Skin of body (tissue), 1 donor: ENCODE measurements at regions not wholly inside any gene's neighbourhood (a gene's known extent, or its start where the extent isn't known, plus 50 kb on each side); places are given as distances from the start of the nearest gene placed in this dataset.
"Not testable (repeated sequence)": the region's sequence is repeated elsewhere in the genome, so short reads cannot be mapped to it uniquely, and the experiment has no call there.

Experiments used
- DNase-seq: peaks from one replicate; lab custom pipeline; 2025; lab: John Stamatoyannopoulos, UW

- no peak for DNase-seq
These were observed 131.9 kb upstream of the FNDC3A start for GRCh38 chr13:48843630-48844380.

- no peak for DNase-seq
These were observed 131.0 kb upstream of the FNDC3A start for GRCh38 chr13:48844676-48845075.

DNA sequence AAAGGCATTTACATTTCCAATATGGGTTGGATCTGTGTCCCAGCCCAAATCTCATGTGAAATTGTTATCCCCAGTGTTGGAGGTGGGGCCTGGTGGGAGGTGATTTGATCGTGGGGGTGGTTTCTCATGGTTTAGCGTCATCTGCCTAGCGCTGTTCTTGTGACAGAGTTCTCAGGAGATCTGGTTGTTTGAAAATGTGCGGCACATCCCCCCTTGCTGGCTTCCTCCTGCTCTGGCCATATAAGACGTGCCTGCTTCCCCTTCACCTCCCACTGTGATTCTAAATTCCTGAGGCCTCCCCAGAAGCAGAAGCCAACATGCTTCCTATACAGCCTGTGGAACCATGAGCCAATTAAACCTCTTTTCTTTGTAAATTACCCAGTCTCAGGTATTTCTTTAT is 126.2 kb upstream of the FNDC3A start:
- DNase-seq, result no peak

GRCh38 chr13:48851707-48852106 is 124.0 kb upstream of the FNDC3A start:
- DNase-seq, result no peak

DNA sequence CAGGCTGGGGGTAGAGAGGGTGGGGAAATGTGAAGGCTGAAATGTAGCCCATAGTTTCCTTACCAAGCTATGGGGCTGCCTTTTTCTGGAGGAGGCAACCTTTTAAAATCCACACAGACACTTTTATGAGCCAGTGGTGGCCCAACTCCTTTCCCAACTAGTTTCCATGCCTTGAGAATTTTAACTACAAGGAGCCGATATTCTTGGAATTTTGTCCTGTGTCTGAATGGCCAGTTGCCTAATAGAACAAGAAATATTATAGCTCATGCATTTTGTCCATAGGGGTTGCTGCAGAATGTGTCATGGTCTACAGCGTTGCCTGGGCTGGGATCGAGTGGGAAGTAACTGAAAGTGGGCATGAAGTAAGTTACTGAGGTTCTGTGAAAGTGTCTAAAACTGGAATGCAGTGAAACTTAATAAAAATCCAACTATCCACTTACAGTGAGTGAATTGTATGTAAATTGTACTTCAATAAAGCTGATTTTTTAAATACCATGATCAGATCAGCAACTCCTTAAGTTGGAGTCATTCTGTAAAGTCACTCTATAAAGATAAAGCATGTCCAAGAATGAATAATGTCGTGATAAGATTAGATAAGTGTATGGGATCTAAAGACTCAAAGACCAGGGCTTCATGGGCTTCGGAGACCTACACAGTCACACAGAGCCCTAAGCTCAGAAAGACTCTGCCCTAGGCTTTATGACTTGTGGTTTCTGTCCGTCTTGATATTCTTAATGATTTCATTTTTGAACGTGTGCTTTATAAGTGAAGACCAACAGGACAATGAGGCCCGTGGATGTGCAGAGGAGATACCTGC is 122.6 kb upstream of the FNDC3A start:
- no peak for DNase-seq

DNA sequence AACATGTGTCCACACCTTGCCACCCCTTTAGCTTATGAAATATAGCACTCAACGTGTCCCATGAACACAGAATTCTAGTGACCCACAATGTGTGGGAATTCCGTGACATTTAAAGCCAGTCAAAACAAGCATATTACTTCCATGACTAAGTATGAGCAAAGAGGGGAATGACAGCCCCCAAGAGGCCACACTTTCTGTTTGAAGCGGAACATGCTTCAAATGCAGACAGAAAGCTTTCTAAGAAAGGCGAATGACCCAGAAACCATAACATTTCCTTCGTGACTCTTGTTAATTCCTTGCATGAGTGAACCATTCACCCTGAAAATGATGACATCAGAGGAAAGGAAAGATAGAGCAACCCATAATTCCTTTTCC is 122.0 kb upstream of the FNDC3A start:
- no peak for DNase-seq

- DNase-seq, result no peak
These were observed 118.1 kb upstream of the FNDC3A start for GRCh38 chr13:48857576-48857975.

GRCh38 chr13:48858122-48858902 is 117.4 kb upstream of the FNDC3A start:
- DNase-seq, result no peak

GRCh38 chr13:48859272-48860105 is 116.2 kb upstream of the FNDC3A start:
- no peak for DNase-seq

DNA sequence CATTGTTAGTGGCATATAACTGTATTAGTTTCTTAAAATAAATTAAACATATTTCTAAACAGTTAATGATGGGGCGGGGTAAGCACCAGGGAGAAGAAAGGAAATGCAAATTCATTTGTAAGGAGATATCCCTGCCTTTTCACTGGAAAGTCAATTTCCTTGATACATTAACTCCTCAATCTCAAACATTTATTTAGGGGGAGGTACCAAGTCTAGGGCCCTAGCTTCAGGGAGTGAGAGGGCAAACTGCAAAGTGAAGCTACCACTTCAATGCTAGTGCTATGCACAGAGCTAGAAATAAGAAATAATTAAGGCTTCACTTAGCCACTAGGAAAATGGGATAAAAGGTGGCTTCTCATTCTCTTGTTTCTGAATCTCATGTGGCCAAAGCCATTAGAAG is 115.3 kb upstream of the FNDC3A start:
- no peak for DNase-seq

DNA sequence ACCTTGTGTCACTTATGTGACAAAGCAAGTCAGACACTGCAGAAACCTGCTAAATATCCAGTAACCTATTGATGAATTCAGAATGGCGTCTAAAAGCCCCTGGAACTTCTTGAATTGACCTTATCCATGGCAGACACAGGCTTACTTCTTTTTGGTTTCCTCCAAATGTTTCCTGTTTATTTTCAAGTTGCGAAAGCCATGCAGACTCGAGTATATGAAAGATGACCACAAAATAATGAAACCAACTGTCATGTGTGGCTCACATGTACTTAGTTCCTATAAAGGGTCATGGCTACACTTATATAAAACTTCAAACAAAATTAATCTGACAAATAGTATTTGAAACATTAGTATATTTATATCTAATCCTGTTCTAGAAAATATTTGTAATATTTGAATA is 113.1 kb upstream of the FNDC3A start:
- no peak for DNase-seq

DNA sequence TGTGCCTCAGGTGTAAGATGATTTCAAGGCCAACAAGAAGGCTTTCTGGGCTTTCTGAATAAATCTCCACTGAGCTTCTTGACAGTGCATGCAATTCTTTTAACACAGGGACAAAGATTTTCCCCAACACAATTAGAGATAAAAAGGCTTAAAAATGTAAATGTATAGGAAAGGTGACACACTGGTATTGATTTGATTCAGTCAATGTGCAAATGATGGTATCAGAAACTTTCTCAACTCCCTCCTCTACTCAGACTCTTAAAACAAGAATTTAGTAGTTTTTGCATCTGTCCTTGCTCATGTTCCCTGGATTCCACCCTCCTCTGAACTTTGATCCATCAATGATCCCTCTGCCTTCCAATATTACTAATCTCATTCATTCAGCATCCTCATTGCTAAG is 111.6 kb upstream of the FNDC3A start:
- no peak for DNase-seq

DNA sequence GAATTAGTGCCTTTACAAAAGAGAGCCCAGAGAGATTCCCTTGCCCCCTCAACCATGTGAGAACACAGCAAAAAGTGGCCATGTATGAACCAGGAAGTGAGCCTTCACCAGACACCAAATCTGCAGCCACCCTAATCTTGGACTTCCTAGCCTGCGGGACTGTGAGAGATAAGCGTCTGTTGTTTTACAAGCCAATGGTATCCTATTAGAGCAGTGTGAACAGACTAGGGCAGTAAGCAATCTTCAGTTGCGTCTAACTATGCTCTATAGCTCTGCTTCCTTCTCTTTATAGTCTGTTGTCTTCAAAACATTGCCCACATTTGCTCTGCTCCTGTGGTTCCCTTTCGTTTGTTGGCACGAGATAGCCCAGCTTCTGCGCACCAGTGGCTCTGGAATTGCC is 109.5 kb upstream of the FNDC3A start:
- DNase-seq, result no peak

DNA sequence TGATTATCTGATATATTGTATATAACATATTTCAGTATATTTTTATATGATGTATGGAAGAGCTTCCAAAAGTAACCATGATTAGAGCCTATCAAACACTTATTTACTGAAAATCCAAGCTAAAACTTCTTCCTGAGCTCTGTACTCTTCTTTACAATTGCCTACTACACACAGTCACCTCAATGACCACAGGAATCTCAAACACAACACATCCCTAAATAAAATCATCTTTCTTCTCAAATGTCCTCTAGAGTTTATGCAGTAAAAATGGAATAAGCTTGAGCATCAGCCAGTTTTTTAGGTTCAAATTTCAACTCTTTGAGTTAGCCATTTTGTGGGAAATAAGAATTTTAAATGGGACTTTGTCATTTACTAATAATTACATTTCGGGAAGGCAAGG is 102.6 kb upstream of the FNDC3A start:
- no peak for DNase-seq

- no peak for DNase-seq
These were observed 102.1 kb upstream of the FNDC3A start for GRCh38 chr13:48873587-48873986.

DNA sequence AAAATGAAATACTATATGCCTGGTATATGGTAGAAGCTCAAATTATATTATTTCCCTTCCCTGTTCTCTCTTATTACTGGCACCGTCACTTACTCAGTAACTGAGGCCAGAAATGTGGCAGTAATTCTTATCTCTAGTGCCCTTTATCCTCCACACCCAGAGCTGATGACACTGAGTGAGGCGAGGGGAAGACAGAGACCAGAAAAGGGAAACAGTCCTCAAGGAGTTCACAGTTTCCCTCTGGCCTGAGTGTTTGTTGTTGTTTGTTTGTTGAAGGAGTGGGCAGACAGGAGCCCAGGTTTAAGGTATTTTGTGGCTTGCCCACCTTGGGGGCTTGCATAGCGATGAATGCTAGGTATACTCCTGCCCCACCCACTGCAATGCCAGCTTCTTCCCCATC is 101.5 kb upstream of the FNDC3A start:
- no peak for DNase-seq

DNA sequence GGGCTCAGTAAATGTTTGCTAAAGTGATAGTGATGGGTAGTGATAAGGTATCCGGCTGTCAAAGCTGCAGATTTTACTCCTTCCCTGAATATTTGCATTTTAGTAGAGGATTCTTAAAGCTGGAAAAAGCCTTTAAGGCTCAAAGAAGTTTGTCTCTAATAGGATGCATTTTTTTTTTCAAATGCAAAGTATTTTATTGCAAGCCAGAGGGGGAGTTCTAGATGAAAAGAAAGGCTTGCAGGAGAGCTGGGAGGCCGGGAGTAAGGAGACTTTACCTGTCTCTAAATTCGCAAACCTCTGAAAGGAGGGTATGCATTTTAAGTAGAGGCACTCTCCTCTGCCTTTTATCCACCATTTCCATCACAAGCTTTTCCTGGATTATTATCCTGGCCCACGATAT is 100.7 kb upstream of the FNDC3A start:
- no peak for DNase-seq

GRCh38 chr13:48876289-48876688 is 99.4 kb upstream of the FNDC3A start:
- DNase-seq, result no peak

DNA sequence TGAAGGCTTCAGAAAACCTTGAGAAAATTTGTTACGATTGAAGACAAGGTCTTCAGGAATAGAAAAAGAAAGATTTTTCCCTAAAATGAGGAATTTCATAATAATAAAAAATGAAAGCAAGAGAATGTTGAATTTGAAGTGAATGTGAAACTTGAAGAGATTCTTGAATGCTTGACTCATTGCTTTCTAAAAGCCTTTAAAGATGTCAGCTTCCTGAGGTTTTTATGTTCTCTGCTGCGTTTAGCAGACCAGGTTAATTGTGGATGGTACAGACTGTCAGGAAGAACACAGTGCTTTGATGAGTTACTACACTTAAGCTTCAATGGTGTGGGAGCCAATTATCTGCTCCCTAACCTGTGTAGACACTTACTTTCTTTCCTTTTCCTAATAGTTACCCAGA is 96.3 kb upstream of the FNDC3A start:
- no peak for DNase-seq

DNA sequence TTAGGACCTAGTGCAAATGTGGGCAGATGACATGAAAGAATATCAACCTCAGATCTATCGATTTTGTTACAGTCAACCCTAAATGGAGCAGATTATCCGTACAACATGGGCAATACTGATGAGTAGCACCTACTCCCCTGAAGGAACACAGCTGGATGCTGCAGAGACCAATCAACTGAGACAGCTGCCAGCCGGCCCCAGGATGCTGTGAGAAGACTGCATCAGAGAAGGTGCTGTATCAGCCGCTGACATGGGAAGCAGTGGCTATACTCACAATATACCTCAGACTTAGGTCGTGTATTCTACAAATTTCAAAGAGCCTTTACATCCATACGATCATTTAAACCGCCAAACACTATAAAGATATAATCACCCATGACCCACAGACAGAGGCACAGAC is 95.9 kb upstream of the FNDC3A start:
- no peak for DNase-seq

- not testable (repeated sequence) for DNase-seq
These were observed 91.9 kb upstream of the FNDC3A start for GRCh38 chr13:48883786-48884185.
